HUES48 (cell line): ENCODE measurements at regions not wholly inside any gene's neighbourhood (a gene's known extent, or its start where the extent isn't known, plus 50 kb on each side); places are given as distances from the start of the nearest gene placed in this dataset.

Source experiments
- H3K27ac ChIP-seq: one replicate; pipeline ENCODE4 v1.7.0; 2013; ENCODE audit warnings: low read depth, low read length, inconsistent platforms
- H3K27me3 ChIP-seq: 2 replicates; pipeline ENCODE4 v1.6.1; 2013; ENCODE audit warnings: mild to moderate bottlenecking, low read length; ENCODE audit not compliant: control insufficient read depth, insufficient read depth
- H3K36me3 ChIP-seq: 2 replicates; pipeline ENCODE4 v1.6.1; 2013; ENCODE audit warnings: low read length; ENCODE audit not compliant: control insufficient read depth, insufficient read depth
- H3K4me1 ChIP-seq: 2 replicates; pipeline ENCODE4 v1.6.1; 2013; ENCODE audit warnings: mild to moderate bottlenecking, low read length; ENCODE audit not compliant: control insufficient read depth, insufficient read depth
- H3K4me3 ChIP-seq: 2 replicates; pipeline ENCODE4 v1.5.1; 2013; ENCODE audit warnings: mild to moderate bottlenecking, low read depth, low read length
- H3K9ac ChIP-seq: 2 replicates; pipeline ENCODE4 v1.6.1; 2013; ENCODE audit warnings: mild to moderate bottlenecking, low read depth, low read length, moderate library complexity
- H3K9me3 ChIP-seq: 2 replicates; pipeline ENCODE4 v1.6.1; 2013; ENCODE audit warnings: low read length; ENCODE audit not compliant: control insufficient read depth, insufficient read depth

- Histone ChIP-seq H3K27ac (no peak overlapping the region), H3K27me3 (no peaks in the 10 kb centered on the region), H3K36me3 (no peaks in the 10 kb centered on the region), H3K9ac (no peak overlapping the region), H3K4me1 (no peaks in the 10 kb centered on the region), H3K4me3 (no peak overlapping the region), H3K9me3 (no peaks in the 10 kb centered on the region)
Observed at GRCh38 chr4:81883004-81883403, 411.3 kb upstream of the RASGEF1B start.

- H3K27ac ChIP-seq: no peak overlapping the region
- H3K36me3 ChIP-seq: no peaks in the 10 kb centered on the region
- no peaks in the 10 kb centered on the region for H3K9me3 ChIP-seq
- no peak overlapping the region for H3K4me3 ChIP-seq
- H3K4me1 ChIP-seq: no peaks in the 10 kb centered on the region
- H3K9ac ChIP-seq: no peak overlapping the region
- no peaks in the 10 kb centered on the region for H3K27me3 ChIP-seq
Observed at GRCh38 chr4:81881855-81882621, 410.3 kb upstream of the RASGEF1B start.

- Histone ChIP-seq H3K27ac (no peak overlapping the region), H3K9me3 (peaks cover 8% of the 10 kb centered on the region), H3K4me3 (no peak overlapping the region)
Observed at GRCh38 chr4:81876106-81876505, 404.4 kb upstream of the RASGEF1B start.

GRCh38 chr4:81874661-81875515, 403.2 kb upstream of the RASGEF1B start:
- H3K9me3 ChIP-seq: peaks cover 14% of the 10 kb centered on the region
- peaks cover 26% of the 10 kb centered on the region for H3K4me1 ChIP-seq
- H3K4me3 ChIP-seq: no peak overlapping the region
- H3K27ac ChIP-seq: peak overlapping the region; percentile 49
- no peaks in the 10 kb centered on the region for H3K36me3 ChIP-seq
- no peak overlapping the region; the same call in 1 of the 2 replicates for H3K9ac ChIP-seq
- H3K27me3 ChIP-seq: no peaks in the 10 kb centered on the region

More at GRCh38 chr4:81876106-81876505, 404.4 kb upstream of the RASGEF1B start:
- H3K27me3 ChIP-seq: no peaks in the 10 kb centered on the region
- peaks cover 26% of the 10 kb centered on the region for H3K4me1 ChIP-seq
- no peaks in the 10 kb centered on the region for H3K36me3 ChIP-seq
- no peak overlapping the region for H3K9ac ChIP-seq

- no peak overlapping the region for H3K27ac ChIP-seq
- H3K27me3 ChIP-seq: no peaks in the 10 kb centered on the region
- no peak overlapping the region for H3K4me3 ChIP-seq
Observed at GRCh38 chr4:81870275-81870674, 398.6 kb upstream of the RASGEF1B start.

GRCh38 chr4:81860111-81860510, 388.4 kb upstream of the RASGEF1B start:
- Histone ChIP-seq H3K27ac (no peak overlapping the region), H3K9me3 (peaks cover 2% of the 10 kb centered on the region), H3K4me3 (no peak overlapping the region), H3K4me1 (peaks cover 11% of the 10 kb centered on the region), H3K9ac (no peak overlapping the region), H3K36me3 (no peaks in the 10 kb centered on the region), H3K27me3 (no peaks in the 10 kb centered on the region)

More at GRCh38 chr4:81870275-81870674, 398.6 kb upstream of the RASGEF1B start:
- Histone ChIP-seq H3K4me1 (peaks cover 11% of the 10 kb centered on the region), H3K36me3 (no peaks in the 10 kb centered on the region), H3K9ac (no peak overlapping the region), H3K9me3 (peaks cover 14% of the 10 kb centered on the region)

GRCh38 chr4:81854406-81854805, 382.7 kb upstream of the RASGEF1B start:
- H3K27me3 ChIP-seq: no peaks in the 10 kb centered on the region
- no peaks in the 10 kb centered on the region for H3K36me3 ChIP-seq
- no peak overlapping the region for H3K27ac ChIP-seq
- H3K9ac ChIP-seq: no peak overlapping the region
- H3K9me3 ChIP-seq: peaks cover 11% of the 10 kb centered on the region
- H3K4me3 ChIP-seq: no peak overlapping the region
- no peaks in the 10 kb centered on the region for H3K4me1 ChIP-seq

- Histone ChIP-seq H3K4me3 (no peak overlapping the region), H3K27me3 (no peaks in the 10 kb centered on the region), H3K9ac (no peak overlapping the region), H3K36me3 (no peaks in the 10 kb centered on the region), H3K4me1 (no peaks in the 10 kb centered on the region), H3K9me3 (peaks cover 11% of the 10 kb centered on the region), H3K27ac (no peak overlapping the region)
Observed at GRCh38 chr4:81852031-81852715, 380.5 kb upstream of the RASGEF1B start.

- Histone ChIP-seq H3K9ac (no peak overlapping the region), H3K4me1 (no peaks in the 10 kb centered on the region), H3K36me3 (no peaks in the 10 kb centered on the region), H3K4me3 (no peak overlapping the region), H3K27ac (no peak overlapping the region), H3K9me3 (peaks cover 11% of the 10 kb centered on the region), H3K27me3 (no peaks in the 10 kb centered on the region)
Observed at GRCh38 chr4:81850701-81851100, 379.0 kb upstream of the RASGEF1B start.

GRCh38 chr4:81845761-81846160, 374.1 kb upstream of the RASGEF1B start:
- H3K36me3 ChIP-seq: no peaks in the 10 kb centered on the region
- no peaks in the 10 kb centered on the region for H3K9me3 ChIP-seq
- peak overlapping the region; percentile 36 for H3K27ac ChIP-seq
- no peaks in the 10 kb centered on the region for H3K27me3 ChIP-seq
- peaks cover 6% of the 10 kb centered on the region; the same call in 1 of the 2 replicates for H3K4me1 ChIP-seq
- H3K9ac ChIP-seq: no peak overlapping the region
- H3K4me3 ChIP-seq: no peak overlapping the region
